WTC11 (cell line): ENCODE measurements at regions not wholly inside any gene's neighbourhood (a gene's known extent, or its start where the extent isn't known, plus 50 kb on each side); places are given as distances from the start of the nearest gene placed in this dataset.

Experiments
- ATAC-seq: fragments of 200-7000 bp; cut with Tn5 transposase; 2 replicates; pipeline ENCODE4 v1.10.0; 2021; ENCODE audit warnings: mild to moderate bottlenecking, moderate library complexity
- CTCF ChIA-PET: fragments of 300-600 bp; sonication (Branson Sonifier 250); formaldehyde crosslinking; loops from one replicate; lab custom pipeline; 2021; ENCODE audit warnings: antibody characterized with exemption; lab: Charles Lee
- POLR2A ChIA-PET: fragments of 350-600 bp; sonication (Branson Sonifier 250); formaldehyde crosslinking; loops from one replicate; lab custom pipeline; 2021; ENCODE audit warnings: antibody characterized with exemption; lab: Charles Lee
- DNase-seq: peaks from one replicate; pipeline ENCODE4 v3.0.0; 2021; ENCODE audit warnings: low spot score
- H3K27ac Mint-ChIP-seq: 2 replicates; pipeline ENCODE4 v1.8.0; 2021; ENCODE audit warnings: mixed read lengths
- H3K27me3 Mint-ChIP-seq: 2 replicates; pipeline ENCODE4 v1.8.0; 2021; ENCODE audit warnings: low read depth, mild to moderate bottlenecking, moderate library complexity, mixed read lengths
- H3K36me3 Mint-ChIP-seq: 2 replicates; pipeline ENCODE4 v1.8.0; 2021; ENCODE audit warnings: mixed read lengths
- H3K4me1 Mint-ChIP-seq: 2 replicates; pipeline ENCODE4 v1.8.0; 2022; ENCODE audit warnings: mixed read lengths
- H3K4me3 Mint-ChIP-seq: 2 replicates; pipeline ENCODE4 v1.8.0; 2021; ENCODE audit warnings: mild to moderate bottlenecking, moderate library complexity, mixed read lengths
- H3K9me3 Mint-ChIP-seq: 2 replicates; pipeline ENCODE4 v1.8.0; 2021; ENCODE audit warnings: mixed read lengths
- AFF4 ChIP-seq: sonication (generic); formaldehyde crosslinking; IDR thresholded peaks from 2 replicates; pipeline ENCODE4 v1.8.1; 2023; ENCODE audit warnings: mild to moderate bottlenecking, missing genetic modification reagents, borderline replicate concordance
- ARID4B ChIP-seq: sonication (generic); formaldehyde crosslinking; IDR thresholded peaks from 2 replicates; pipeline ENCODE4 v1.8.0; 2023; ENCODE audit warnings: missing genetic modification reagents, mild to moderate bottlenecking, borderline replicate concordance
- CBFB ChIP-seq: sonication (generic); formaldehyde crosslinking; IDR thresholded peaks from 2 replicates; pipeline ENCODE4 v1.8.1; 2022; ENCODE audit warnings: mild to moderate bottlenecking, low read depth, missing genetic modification reagents
- CREB1 ChIP-seq: sonication (generic); formaldehyde crosslinking; IDR thresholded peaks from 2 replicates; pipeline ENCODE4 v1.8.0; 2023; ENCODE audit warnings: mild to moderate bottlenecking, missing genetic modification reagents
- E2F1 ChIP-seq: sonication (generic); formaldehyde crosslinking; IDR thresholded peaks from 2 replicates; pipeline ENCODE4 v1.8.0; 2022; ENCODE audit warnings: mild to moderate bottlenecking, missing genetic modification reagents
- ERG ChIP-seq: fragments of 250-450 bp; sonication (Bioruptor Pico); IDR thresholded peaks from 2 replicates; pipeline ENCODE4 v1.8.0; 2021; ENCODE audit warnings: mild to moderate bottlenecking
- ESRRA ChIP-seq: sonication (generic); formaldehyde crosslinking; IDR thresholded peaks from 2 replicates; pipeline ENCODE4 v1.8.1; 2022; ENCODE audit warnings: mild to moderate bottlenecking, missing genetic modification reagents, borderline replicate concordance
- FOXP1 ChIP-seq: sonication (generic); formaldehyde crosslinking; IDR thresholded peaks from 2 replicates; pipeline ENCODE4 v1.8.0; 2022; ENCODE audit warnings: missing genetic modification reagents, mild to moderate bottlenecking, moderate library complexity, borderline replicate concordance
- HMGXB4 ChIP-seq: sonication (generic); formaldehyde crosslinking; IDR thresholded peaks from 2 replicates; pipeline ENCODE4 v1.8.1; 2023; ENCODE audit warnings: mild to moderate bottlenecking, moderate library complexity, missing genetic modification reagents
- NFYB ChIP-seq: sonication (generic); formaldehyde crosslinking; conservative IDR thresholded peaks from 2 replicates; pipeline ENCODE4 v1.8.0; 2022; ENCODE audit warnings: low read depth, missing genetic modification reagents
- RELA ChIP-seq: sonication (generic); formaldehyde crosslinking; IDR thresholded peaks from 2 replicates; pipeline ENCODE4 v1.8.1; 2022; ENCODE audit warnings: missing genetic modification reagents, mild to moderate bottlenecking, borderline replicate concordance
- RORB ChIP-seq: fragments of 250-450 bp; sonication (Bioruptor Pico); IDR thresholded peaks from 2 replicates; pipeline ENCODE4 v1.9.0; 2021; ENCODE audit warnings: mild to moderate bottlenecking
- SP1 ChIP-seq: sonication (generic); formaldehyde crosslinking; conservative IDR thresholded peaks from 2 replicates; pipeline ENCODE4 v1.8.1; 2022; ENCODE audit warnings: missing genetic modification reagents
- STAT6 ChIP-seq: sonication (generic); formaldehyde crosslinking; conservative IDR thresholded peaks from 2 replicates; pipeline ENCODE4 v1.8.1; 2023; ENCODE audit warnings: mild to moderate bottlenecking, low read depth, missing genetic modification reagents, moderate library complexity
- USF1 ChIP-seq: sonication (generic); formaldehyde crosslinking; IDR thresholded peaks from 2 replicates; pipeline ENCODE4 v1.8.0; 2022; ENCODE audit warnings: mild to moderate bottlenecking, missing genetic modification reagents
- ZBTB21 ChIP-seq: sonication (generic); formaldehyde crosslinking; IDR thresholded peaks from 2 replicates; pipeline ENCODE4 v1.8.1; 2023; ENCODE audit warnings: mild to moderate bottlenecking, missing genetic modification reagents, borderline replicate concordance
- ZBTB43 ChIP-seq: sonication (generic); formaldehyde crosslinking; IDR thresholded peaks from 2 replicates; pipeline ENCODE4 v1.8.1; 2023; ENCODE audit warnings: mild to moderate bottlenecking, missing genetic modification reagents
- ZNF263 ChIP-seq: sonication (generic); formaldehyde crosslinking; IDR thresholded peaks from 2 replicates; pipeline ENCODE4 v1.8.1; 2022; ENCODE audit warnings: low read depth, mild to moderate bottlenecking, moderate library complexity, missing genetic modification reagents

- TF ChIP-seq AFF4 (CRISPR knock-in tag) (no peak), ZBTB43 (no peak), USF1 (CRISPR knock-in tag) (no peak)
Measured at GRCh38 chr1:106043971-106044370, 1012.5 kb upstream of the PRMT6 start (continued).

GRCh38 chr1:106047210-106047609 is 1009.3 kb upstream of the PRMT6 start:
- CTCF ChIA-PET = no interaction called here

More at GRCh38 chr1:106047210-106047609, 1009.3 kb upstream of the PRMT6 start:
- Mint-ChIP-seq H3K9me3 (peaks cover 9% of the 10 kb centered on the region), H3K27ac (no peak overlapping the region), H3K36me3 (peaks cover 4% of the 10 kb centered on the region; the same call in 1 of the 2 replicates), H3K4me3 (no peak overlapping the region), H3K4me1 (no peaks in the 10 kb centered on the region), H3K27me3 (no peaks in the 10 kb centered on the region)
- DNase-seq (no peak), ATAC-seq (no peak)
- no peak for TF ChIP-seq NFYB
- TF ChIP-seq ZNF263 = no peak
- TF ChIP-seq CREB1 (CRISPR knock-in tag) = no peak
- TF ChIP-seq CBFB = no peak
- no peak for TF ChIP-seq SP1 (CRISPR knock-in tag)
- TF ChIP-seq RELA = no peak
- TF ChIP-seq HMGXB4 = no peak
- TF ChIP-seq RORB (CRISPR knock-in tag) = no peak
- no peak for TF ChIP-seq STAT6 (CRISPR knock-in tag)
- TF ChIP-seq ARID4B (CRISPR knock-in tag) = no peak
- TF ChIP-seq FOXP1 = no peak
- no peak for TF ChIP-seq E2F1 (CRISPR knock-in tag)
- no peak for TF ChIP-seq ESRRA (CRISPR knock-in tag)
- no peak for TF ChIP-seq ERG (CRISPR knock-in tag)
- TF ChIP-seq ZBTB21 (CRISPR knock-in tag) = no peak
- POLR2A ChIA-PET = no interaction called here
